Right cardiac atrium (tissue), 5 donors: ENCODE measurements at regions not wholly inside any gene's neighbourhood (a gene's known extent, or its start where the extent isn't known, plus 50 kb on each side); places are given as distances from the start of the nearest gene placed in this dataset.

Experiments
- ATAC-seq, 2 donors: fragments of 200-7000 bp; cut with Tn5 transposase; one replicate each; pipeline versions ENCODE4 v1.8.0 to v1.9.1; 2020; ENCODE audit warnings: moderate library complexity in 2 of 2, mild to moderate bottlenecking in 1 of 2
- DNase-seq, 3 donors: peaks; one replicate each; pipeline ENCODE4 v3.0.0-alpha.2; 2020
- H3K27ac ChIP-seq: one replicate; pipeline ENCODE4 v1.5.1; 2013; ENCODE audit warnings: mild to moderate bottlenecking, low read length, control low read depth, moderate library complexity
- H3K27me3 ChIP-seq: one replicate; pipeline ENCODE4 v1.6.1; 2013; ENCODE audit not compliant: control insufficient read depth, insufficient read depth
- H3K4me1 ChIP-seq: one replicate; pipeline ENCODE4 v1.6.1; 2013; ENCODE audit warnings: low read length; ENCODE audit not compliant: control insufficient read depth, insufficient read depth
- H3K4me3 ChIP-seq: one replicate; pipeline ENCODE4 v1.5.1; 2013; ENCODE audit warnings: low read length, control low read depth
- H3K9me3 ChIP-seq: one replicate; pipeline ENCODE4 v1.6.1; 2013; ENCODE audit warnings: low read length; ENCODE audit not compliant: control insufficient read depth
- WGBS: extraction: QIAGEN DNeasy Blood & Tissue Kit; methylation state at CpG from one replicate; pipeline ENCODE4 v1.1.7; 2013; 5-methylcytosine and 5-hydroxymethylcytosine counted together
- intact Hi-C, 4 donors: fragments of 100-400 bp; cut with DNase I; formaldehyde crosslinking; loops; one replicate each; pipeline versions ENCODE4 v1.11.0 to v1.14.0; 2022 to 2023
- donor health status: healthy with polysubstance abuse.
- donor health status: DM: no; HTN: yes; CAD: no.
- donor health status: DM: no; HTN: no; CAD: no.
- donor health status: DM: no; HTN: yes; CAD: no; lungs with severe emphysema.
- donor health status: DM: yes; HTN: yes; CAD: no.

- H3K4me1 ChIP-seq, result no peaks in the 10 kb centered on the region
- intact Hi-C loops, result no loop called here
- H3K27me3 ChIP-seq, result no peaks in the 10 kb centered on the region
- no peak for DNase-seq
- no peak overlapping the region for H3K27ac ChIP-seq
- WGBS, result 61% methylated on average over 5 of the region's 5 CpGs
- ATAC-seq, result no peak
- no peaks in the 10 kb centered on the region for H3K9me3 ChIP-seq
- no peak overlapping the region for H3K4me3 ChIP-seq
These were observed 320.3 kb downstream of the SFMBT2 start for GRCh38 chr10:7090529-7090928.

- Histone ChIP-seq H3K27ac (no peak overlapping the region), H3K4me3 (peak overlapping the region; percentile 4), H3K27me3 (no peaks in the 10 kb centered on the region), H3K4me1 (no peaks in the 10 kb centered on the region), H3K9me3 (no peaks in the 10 kb centered on the region)
- ATAC-seq (no peak), DNase-seq (no peak)
- WGBS, result 69% methylated on average over 14 of the region's 14 CpGs
- intact Hi-C loops, result no loop called here
These were observed 324.8 kb downstream of the SFMBT2 start for GRCh38 chr10:7085913-7086589.

- Histone ChIP-seq H3K27me3 (no peaks in the 10 kb centered on the region), H3K4me3 (peak overlapping the region; percentile 4), H3K27ac (no peak overlapping the region), H3K9me3 (no peaks in the 10 kb centered on the region), H3K4me1 (no peaks in the 10 kb centered on the region)
- no peak for ATAC-seq
- intact Hi-C loops, result no loop called here
- no peak for DNase-seq
- WGBS, result 58% methylated on average over 10 of the region's 10 CpGs
These were observed 325.5 kb downstream of the SFMBT2 start for GRCh38 chr10:7085147-7085912.

GRCh38 chr10:7084280-7085005 lies 326.4 kb downstream of the SFMBT2 start:
- Histone ChIP-seq H3K27me3 (no peaks in the 10 kb centered on the region), H3K4me3 (no peak overlapping the region), H3K27ac (no peak overlapping the region), H3K4me1 (no peaks in the 10 kb centered on the region), H3K9me3 (no peaks in the 10 kb centered on the region)
- DNase-seq, result no peak
- whole genome bisulfite sequencing, result 50% methylated on average over 9 of the region's 9 CpGs
- intact Hi-C loops, result no loop called here
- ATAC-seq, result no peak

GRCh38 chr10:7082967-7083366 lies 327.9 kb downstream of the SFMBT2 start:
- no peak overlapping the region for H3K4me3 ChIP-seq
- intact Hi-C loops, result no loop called here
- WGBS, result 53% methylated on average over 4 of the region's 4 CpGs
- DNase-seq (no peak), ATAC-seq (no peak)
- H3K27me3 ChIP-seq, result no peaks in the 10 kb centered on the region
- no peaks in the 10 kb centered on the region for H3K4me1 ChIP-seq
- H3K9me3 ChIP-seq, result no peaks in the 10 kb centered on the region
- no peak overlapping the region for H3K27ac ChIP-seq

GRCh38 chr10:7077880-7078279 lies 333.0 kb downstream of the SFMBT2 start:
- Histone ChIP-seq H3K4me1 (no peaks in the 10 kb centered on the region), H3K27ac (no peak overlapping the region), H3K9me3 (no peaks in the 10 kb centered on the region), H3K4me3 (no peak overlapping the region), H3K27me3 (no peaks in the 10 kb centered on the region)
- ATAC-seq (no peak), DNase-seq (no peak)
- 87% methylated on average over 5 of the region's 5 CpGs for WGBS
- intact Hi-C loops, result no loop called here

GRCh38 chr10:7075851-7076250 lies 335.0 kb downstream of the SFMBT2 start:
- intact Hi-C loops, result no loop called here
- WGBS, result 41% methylated on average over 7 of the region's 7 CpGs
- no peaks in the 10 kb centered on the region for H3K4me1 ChIP-seq
- H3K27me3 ChIP-seq, result no peaks in the 10 kb centered on the region
- H3K9me3 ChIP-seq, result no peaks in the 10 kb centered on the region
- H3K4me3 ChIP-seq, result no peak overlapping the region
- no peak for DNase-seq
- no peak overlapping the region for H3K27ac ChIP-seq
- ATAC-seq, result no peak

GRCh38 chr10:7075110-7075509 lies 335.7 kb downstream of the SFMBT2 start:
- intact Hi-C loops, result no loop called here
- H3K4me3 ChIP-seq, result no peak overlapping the region

GRCh38 chr10:7071421-7071820 lies 339.4 kb downstream of the SFMBT2 start:
- Histone ChIP-seq H3K9me3 (no peaks in the 10 kb centered on the region), H3K27me3 (no peaks in the 10 kb centered on the region), H3K4me3 (no peak overlapping the region), H3K27ac (no peak overlapping the region), H3K4me1 (no peaks in the 10 kb centered on the region)
- no peak for DNase-seq
- ATAC-seq, result no peak
- intact Hi-C loops, result no loop called here
- 53% methylated on average over 2 of the region's 2 CpGs for WGBS

More at GRCh38 chr10:7075110-7075509, 335.7 kb downstream of the SFMBT2 start:
- no peaks in the 10 kb centered on the region for H3K9me3 ChIP-seq
- no peaks in the 10 kb centered on the region for H3K4me1 ChIP-seq
- no peaks in the 10 kb centered on the region for H3K27me3 ChIP-seq
- no peak overlapping the region for H3K27ac ChIP-seq
- ATAC-seq, result no peak
- no peak for DNase-seq
- 56% methylated on average over 5 of the region's 5 CpGs for WGBS

GRCh38 chr10:7070950-7071349 lies 339.9 kb downstream of the SFMBT2 start:
- H3K27ac ChIP-seq, result no peak overlapping the region
- no peaks in the 10 kb centered on the region for H3K4me1 ChIP-seq
- no peaks in the 10 kb centered on the region for H3K9me3 ChIP-seq
- WGBS, result 18% methylated on average over 2 of the region's 2 CpGs
- H3K27me3 ChIP-seq, result no peaks in the 10 kb centered on the region
- no peak for DNase-seq
- intact Hi-C loops, result no loop called here
- no peak for ATAC-seq
- no peak overlapping the region for H3K4me3 ChIP-seq

GRCh38 chr10:7069706-7070105 lies 341.1 kb downstream of the SFMBT2 start:
- WGBS, result 87% methylated on average over 6 of the region's 6 CpGs
- Histone ChIP-seq H3K4me3 (no peak overlapping the region), H3K4me1 (no peaks in the 10 kb centered on the region), H3K27ac (no peak overlapping the region), H3K9me3 (no peaks in the 10 kb centered on the region), H3K27me3 (no peaks in the 10 kb centered on the region)
- ATAC-seq (no peak), DNase-seq (no peak)
- intact Hi-C loops, result no loop called here
